Activated CD8-positive, alpha-beta T cell treated with anti-CD3 and anti-CD28 coated beads for 36 hours (primary cell): ENCODE measurements at regions not wholly inside any gene's neighbourhood (a gene's known extent, or its start where the extent isn't known, plus 50 kb on each side); places are given as distances from the start of the nearest gene placed in this dataset.

Experiments used
- ATAC-seq: fragments of 200-7000 bp; cut with Tn5 transposase; one replicate; pipeline ENCODE4 v1.10.0; 2021; ENCODE audit warnings: mild to moderate bottlenecking, moderate library complexity
- CTCF ChIA-PET: fragments of 350-600 bp; sonication (Branson Sonifier 250); formaldehyde crosslinking; loops from one replicate; lab custom pipeline; 2021; ENCODE audit warnings: antibody characterized with exemption; lab: Charles Lee
- POLR2A ChIA-PET: fragments of 350-600 bp; sonication (Branson Sonifier 250); formaldehyde crosslinking; loops from one replicate; lab custom pipeline; 2021; ENCODE audit warnings: antibody characterized with exemption; lab: Charles Lee
- DNase-seq: peaks from one replicate; pipeline ENCODE4 v3.0.0-alpha.2; 2020
- H3K27ac Mint-ChIP-seq: one replicate; pipeline ENCODE4 v1.8.0; 2021; ENCODE audit warnings: mild to moderate bottlenecking, mixed read lengths
- H3K27me3 Mint-ChIP-seq: one replicate; pipeline ENCODE4 v1.8.0; 2021; ENCODE audit warnings: mixed read lengths
- H3K36me3 Mint-ChIP-seq: one replicate; pipeline ENCODE4 v1.8.0; 2021; ENCODE audit warnings: low read depth, mixed read lengths
- H3K4me1 Mint-ChIP-seq: one replicate; pipeline ENCODE4 v1.8.0; 2021; ENCODE audit warnings: low read depth, mixed read lengths
- H3K4me3 Mint-ChIP-seq: one replicate; pipeline ENCODE4 v1.8.0; 2021; ENCODE audit warnings: mild to moderate bottlenecking, moderate library complexity, mixed read lengths
- H3K9me3 Mint-ChIP-seq: one replicate; pipeline ENCODE4 v1.8.0; 2021; ENCODE audit warnings: mixed read lengths
- intact Hi-C: fragments of 100-400 bp; cut with micrococcal nuclease; formaldehyde crosslinking; loops from one replicate; pipeline ENCODE4 v1.10.0; 2022
- TF ChIP-seq, protein P1 (sequence below): fragments of 200-600 bp; IDR thresholded peaks from one replicate; pipeline ENCODE4 v1.8.0; 2022; ENCODE audit warnings: antibody characterized with exemption, mild to moderate bottlenecking

DNA sequence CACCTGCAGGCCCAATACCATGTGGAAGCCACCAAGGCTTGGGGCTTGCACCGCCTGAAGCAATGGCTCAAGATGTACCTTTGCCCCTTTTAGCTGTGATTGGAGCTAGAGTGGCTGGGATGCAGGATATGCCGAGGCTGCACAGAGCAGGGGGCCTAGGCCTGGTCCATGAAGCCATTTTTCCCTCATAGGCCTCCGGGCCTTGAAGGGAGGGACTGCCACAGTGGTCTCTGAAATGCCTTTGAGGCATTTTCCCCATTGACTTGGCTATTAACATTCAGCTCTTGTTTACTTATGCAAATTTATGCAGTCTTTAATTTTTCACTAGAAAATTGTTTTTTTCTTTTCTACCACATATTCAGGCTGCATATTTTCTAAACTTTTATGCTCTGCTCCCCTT lies 203.2 kb upstream of the HHIP start:
- TF ChIP-seq, protein P1, sequence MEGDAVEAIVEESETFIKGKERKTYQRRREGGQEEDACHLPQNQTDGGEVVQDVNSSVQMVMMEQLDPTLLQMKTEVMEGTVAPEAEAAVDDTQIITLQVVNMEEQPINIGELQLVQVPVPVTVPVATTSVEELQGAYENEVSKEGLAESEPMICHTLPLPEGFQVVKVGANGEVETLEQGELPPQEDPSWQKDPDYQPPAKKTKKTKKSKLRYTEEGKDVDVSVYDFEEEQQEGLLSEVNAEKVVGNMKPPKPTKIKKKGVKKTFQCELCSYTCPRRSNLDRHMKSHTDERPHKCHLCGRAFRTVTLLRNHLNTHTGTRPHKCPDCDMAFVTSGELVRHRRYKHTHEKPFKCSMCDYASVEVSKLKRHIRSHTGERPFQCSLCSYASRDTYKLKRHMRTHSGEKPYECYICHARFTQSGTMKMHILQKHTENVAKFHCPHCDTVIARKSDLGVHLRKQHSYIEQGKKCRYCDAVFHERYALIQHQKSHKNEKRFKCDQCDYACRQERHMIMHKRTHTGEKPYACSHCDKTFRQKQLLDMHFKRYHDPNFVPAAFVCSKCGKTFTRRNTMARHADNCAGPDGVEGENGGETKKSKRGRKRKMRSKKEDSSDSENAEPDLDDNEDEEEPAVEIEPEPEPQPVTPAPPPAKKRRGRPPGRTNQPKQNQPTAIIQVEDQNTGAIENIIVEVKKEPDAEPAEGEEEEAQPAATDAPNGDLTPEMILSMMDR = no peak
- Mint-ChIP-seq H3K36me3 (no peaks in the 10 kb centered on the region), H3K27ac (no peak overlapping the region), H3K4me3 (no peak overlapping the region), H3K4me1 (no peaks in the 10 kb centered on the region), H3K27me3 (no peaks in the 10 kb centered on the region), H3K9me3 (peaks cover 3% of the 10 kb centered on the region)
- ATAC-seq (no peak), DNase-seq (no peak)
- intact Hi-C loops = no loop called here
- CTCF ChIA-PET = no interaction called here
- POLR2A ChIA-PET = interaction anchor here (0.6 kb wide), 1 partner anchor 584 kb away, joined by 3 read pairs; no protein-coding TSS in a partner anchor

DNA sequence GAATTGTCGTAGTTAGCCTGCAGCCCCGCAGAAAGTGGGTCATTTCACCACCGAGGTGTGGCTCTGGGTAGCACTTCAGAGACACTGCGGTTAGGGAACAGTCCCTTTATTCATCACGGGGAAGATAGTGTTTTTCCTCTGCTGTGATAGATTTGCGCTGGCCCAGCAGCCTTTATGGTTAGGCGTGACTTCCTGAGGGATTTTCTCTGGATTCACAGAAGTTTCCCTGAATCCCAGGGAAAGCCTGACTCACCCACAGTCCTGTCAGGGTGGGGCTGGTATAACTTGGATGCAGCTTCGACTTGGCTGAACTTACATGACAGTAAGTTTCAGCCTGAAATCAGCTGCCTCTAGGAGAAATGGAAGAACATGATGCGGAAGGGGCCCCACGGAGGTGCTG lies 196.3 kb upstream of the HHIP start:
- intact Hi-C loops = no loop called here
- H3K27me3 Mint-ChIP-seq = no peaks in the 10 kb centered on the region
- H3K9me3 Mint-ChIP-seq = peaks cover 3% of the 10 kb centered on the region
- H3K4me1 Mint-ChIP-seq = no peaks in the 10 kb centered on the region
- ChIA-PET CTCF (no interaction called here), POLR2A (no interaction called here)
- TF ChIP-seq, protein P1 = no peak
- H3K27ac Mint-ChIP-seq = no peak overlapping the region
- no peak overlapping the region for H3K4me3 Mint-ChIP-seq
- H3K36me3 Mint-ChIP-seq = no peaks in the 10 kb centered on the region
- DNase-seq = no peak
- ATAC-seq = no peak

DNA sequence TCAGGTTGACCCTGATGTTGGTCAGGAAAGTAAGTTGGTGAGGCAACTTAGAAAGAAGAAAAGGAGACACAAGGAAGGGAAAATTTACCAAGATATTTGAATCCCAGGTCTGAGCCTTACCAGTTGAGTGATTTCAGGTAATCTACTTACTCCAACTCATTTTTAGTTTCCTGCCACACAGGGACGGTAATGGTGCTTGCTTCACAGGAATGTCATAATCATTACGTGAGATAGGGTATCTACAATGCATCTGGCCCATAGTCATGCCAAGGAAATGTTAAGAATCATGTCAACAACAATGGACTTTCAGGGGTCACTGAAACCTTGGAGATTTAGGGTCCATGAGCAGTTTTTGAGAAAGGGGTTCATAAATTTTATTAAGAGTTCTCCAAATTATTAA lies 195.4 kb upstream of the HHIP start:
- POLR2A ChIA-PET = no interaction called here
- intact Hi-C loops = no loop called here
- Mint-ChIP-seq H3K36me3 (no peaks in the 10 kb centered on the region), H3K9me3 (peaks cover 3% of the 10 kb centered on the region), H3K4me3 (no peak overlapping the region), H3K4me1 (no peaks in the 10 kb centered on the region), H3K27me3 (no peaks in the 10 kb centered on the region), H3K27ac (no peak overlapping the region)
- ATAC-seq = no peak
- TF ChIP-seq, protein P1 = no peak
- DNase-seq = no peak
- CTCF ChIA-PET = no interaction called here

DNA sequence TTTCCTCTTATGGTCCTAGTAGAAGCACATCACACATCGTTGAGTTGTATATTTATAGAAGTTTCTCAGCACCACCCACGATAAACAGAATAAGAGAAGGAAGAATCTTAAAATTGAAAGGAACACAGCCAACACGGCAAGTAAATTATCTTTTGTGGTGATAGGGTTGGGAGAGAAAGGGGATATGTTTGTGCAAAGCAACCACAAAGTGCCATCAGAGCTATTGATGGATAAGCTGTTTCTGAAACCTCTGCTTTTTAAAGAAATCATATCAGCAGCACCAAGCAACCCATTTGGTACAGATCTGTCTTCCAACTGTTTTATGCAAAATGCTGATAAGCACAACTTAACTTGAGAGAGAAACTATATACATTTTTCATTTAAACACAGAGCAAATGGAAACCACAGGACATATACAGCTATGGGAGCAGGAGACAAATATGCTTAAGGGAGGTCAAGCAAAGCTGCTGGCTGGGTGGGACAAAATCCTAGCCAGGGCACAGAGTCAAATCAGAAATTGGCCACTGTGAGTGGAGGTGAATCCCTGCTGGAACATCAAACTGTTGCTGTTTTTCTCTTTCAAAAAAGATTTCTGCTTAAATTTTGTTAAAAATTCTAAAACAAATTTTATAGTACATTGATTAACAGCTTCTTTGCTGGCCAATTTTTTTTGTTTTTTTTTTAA lies 194.0 kb upstream of the HHIP start:
- Mint-ChIP-seq H3K4me3 (no peak overlapping the region), H3K27ac (no peak overlapping the region), H3K27me3 (no peaks in the 10 kb centered on the region), H3K9me3 (no peaks in the 10 kb centered on the region), H3K4me1 (no peaks in the 10 kb centered on the region), H3K36me3 (no peaks in the 10 kb centered on the region)
- ATAC-seq (no peak), DNase-seq (no peak)
- ChIA-PET POLR2A (no interaction called here), CTCF (interaction anchor here (0.6 kb wide), 1 partner anchor 41 kb away, joined by 3 read pairs; no protein-coding TSS in a partner anchor)
- intact Hi-C loops = no loop called here
- TF ChIP-seq, protein P1 = no peak

DNA sequence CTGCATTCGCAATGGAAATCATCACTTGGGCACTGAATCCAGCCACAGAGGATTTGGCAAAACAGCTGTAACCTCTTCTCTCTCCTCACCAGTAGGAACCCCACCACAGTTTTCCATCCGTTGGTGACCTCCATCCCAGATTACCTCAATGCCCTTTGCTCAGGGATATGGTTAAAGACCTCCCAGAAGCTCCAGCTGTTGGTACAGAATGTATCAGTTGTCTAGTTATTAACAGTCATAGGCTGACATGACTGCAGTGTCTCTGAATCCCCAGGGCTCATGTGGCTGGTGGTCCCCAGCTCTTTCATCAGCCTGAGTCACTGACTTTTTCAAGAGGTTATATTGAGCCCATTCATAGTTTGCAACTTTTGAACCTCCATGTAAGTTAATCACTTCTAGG lies 189.8 kb upstream of the HHIP start:
- DNase-seq (no peak), ATAC-seq (no peak)
- Mint-ChIP-seq H3K4me3 (no peak overlapping the region), H3K27me3 (no peaks in the 10 kb centered on the region), H3K4me1 (no peaks in the 10 kb centered on the region), H3K9me3 (no peaks in the 10 kb centered on the region), H3K27ac (no peak overlapping the region), H3K36me3 (no peaks in the 10 kb centered on the region)
- POLR2A ChIA-PET = no interaction called here
- intact Hi-C loops = no loop called here
- CTCF ChIA-PET = no interaction called here
- TF ChIP-seq, protein P1 = no peak
